GM12878 (cell line): ENCODE measurements at regions not wholly inside any gene's neighbourhood (a gene's known extent, or its start where the extent isn't known, plus 50 kb on each side); places are given as distances from the start of the nearest gene placed in this dataset.

Source experiments
- ATAC-seq: fragments of 200-7000 bp; cut with Tn5 transposase; 3 replicates; pipeline ENCODE4 v1.9.1; 2020; ENCODE audit warnings: mild to moderate bottlenecking, moderate library complexity
- BruUV-seq: library from RNA; stranded (reverse); fragments of 400-500 nt; replicated peaks from 2 replicates; lab custom pipeline; 2021; lab: Mats Ljungman, UMichigan
- CTCF ChIA-PET: fragments of 300-600 bp; sonication (Branson Sonifier 250); formaldehyde crosslinking; extraction: SDS; loops from one replicate; lab custom pipeline; 2021; ENCODE audit warnings: inconsistent platforms; lab: Yijun Ruan, JAX
- POLR2A ChIA-PET: fragments of 350-600 bp; formaldehyde crosslinking; extraction: SDS; loops from one replicate; lab custom pipeline; 2021; ENCODE audit warnings: inconsistent platforms; lab: Charles Lee
- RAD21 ChIA-PET: fragments of 300-600 bp; sonication (Branson Sonifier 250); formaldehyde crosslinking; loops from one replicate; lab custom pipeline; 2023; ENCODE audit warnings: antibody characterized with exemption; ENCODE audit not compliant: unreplicated experiment; lab: Charles Lee
- SMC1A ChIA-PET: fragments of 300-600 bp; sonication (Branson Sonifier 250); formaldehyde crosslinking; loops from one replicate; lab custom pipeline; 2023; ENCODE audit not compliant: unreplicated experiment, uncharacterized antibody; lab: Charles Lee
- DNase-seq: peaks from one replicate; pipeline ENCODE4 v3.0.0-alpha.2; 2011; ENCODE audit warnings: low read depth, low spot score
- FAIRE-seq: peaks from 3 replicates; lab custom pipeline; 2011; peaks lifted over from hg19 to GRCh38; lab: Jason Lieb, UNC
- H2AFZ ChIP-seq: 2 replicates; pipeline ENCODE4 v1.6.0; 2011; ENCODE audit warnings: low read depth, low read length, control low read depth; ENCODE audit not compliant: control insufficient read depth
- H3K27ac ChIP-seq: 2 replicates; pipeline ENCODE4 v1.5.1; 2011; ENCODE audit warnings: control low read depth; ENCODE audit not compliant: control insufficient read depth, insufficient read depth
- H3K27me3 ChIP-seq, 2 experiments: replicated peaks in 1 of 2; 2 replicates each; pipeline versions ENCODE4 v1.6.0 to v1.6.1; 2011; ENCODE audit warnings: low read length in 1 of 2; ENCODE audit not compliant: control insufficient read depth in 2 of 2, insufficient read depth in 2 of 2
- H3K36me3 ChIP-seq, 2 experiments: 2 replicates each; pipeline ENCODE4 v1.5.1; 2011; ENCODE audit warnings: low read length in 1 of 2; ENCODE audit not compliant: control insufficient read depth in 2 of 2, insufficient read depth in 2 of 2
- H3K4me1 ChIP-seq: 2 replicates; pipeline ENCODE4 v1.6.1; 2011; ENCODE audit warnings: mild to moderate bottlenecking, low read length, moderate library complexity, mixed read lengths; ENCODE audit not compliant: control insufficient read depth, insufficient read depth
- H3K4me2 ChIP-seq: 2 replicates; pipeline ENCODE4 v1.6.0; 2011; ENCODE audit warnings: control low read depth; ENCODE audit not compliant: control insufficient read depth, insufficient read depth
- H3K4me3 ChIP-seq: fragments of 200-600 bp; sonication (generic); 2 replicates; pipeline ENCODE4 v1.5.1; 2016
- H3K79me2 ChIP-seq: 2 replicates; pipeline ENCODE4 v1.6.0; 2011; ENCODE audit warnings: low read length; ENCODE audit not compliant: control insufficient read depth, insufficient read depth
- H3K9ac ChIP-seq: 2 replicates; pipeline ENCODE4 v1.8.0; 2011; ENCODE audit warnings: low read length, control low read depth, mixed read lengths; ENCODE audit not compliant: control insufficient read depth, insufficient read depth
- H3K9me3 ChIP-seq: replicated peaks from 3 replicates; pipeline ENCODE4 v1.5.1; 2011; ENCODE audit warnings: mild to moderate bottlenecking, low read length; ENCODE audit not compliant: control insufficient read depth, insufficient read depth
- H4K20me1 ChIP-seq: 2 replicates; pipeline ENCODE4 v1.6.0; 2011; ENCODE audit not compliant: control insufficient read depth, insufficient read depth
- EGR1 ChIP-seq, 2 experiments: IDR thresholded peaks; 1 replicate in 1 of 2; 2 replicates in 1 of 2; pipeline ENCODE4 v1.6.1; 2011 to 2012; ENCODE audit warnings: low read depth in 2 of 2, low read length in 2 of 2, borderline replicate concordance in 1 of 2, mild to moderate bottlenecking in 1 of 2, moderate library complexity in 1 of 2
- EZH2 ChIP-seq: IDR thresholded peaks from 2 replicates; pipeline ENCODE4 v1.6.1; 2012; ENCODE audit warnings: low read depth, mild to moderate bottlenecking, control low read depth, inconsistent platforms, low read length, borderline replicate concordance; ENCODE audit not compliant: control insufficient read depth
- RELA ChIP-seq: fragments of 450-650 bp; IDR thresholded peaks from 2 replicates; pipeline ENCODE4 v1.8.0; 2014; ENCODE audit warnings: borderline replicate concordance; ENCODE audit not compliant: partially characterized antibody
- ZNF207 ChIP-seq: fragments of 450-650 bp; IDR thresholded peaks from 2 replicates; pipeline ENCODE4 v1.6.1; 2014; ENCODE audit warnings: antibody characterized with exemption, mild to moderate bottlenecking, borderline replicate concordance
- WGBS: methylation state at CpG from one replicate; pipeline ENCODE4 v1.1.6; 2016; ENCODE audit warnings: low lambda C conversion rate; ENCODE audit not compliant: insufficient replicate concordance, insufficient coverage; ENCODE audit errors: missing lambda C conversion rate; 5-methylcytosine and 5-hydroxymethylcytosine counted together
- in situ Hi-C: fragments of 300-500 bp; cut with MboI; formaldehyde crosslinking; loops from 9 replicates; pipeline ENCODE4 v1.14.3; 2018; ENCODE audit warnings: mixed read lengths
- intact Hi-C: fragments of 100-400 bp; cut with micrococcal nuclease; formaldehyde crosslinking; loops from one replicate; pipeline ENCODE4 v1.14.2; 2022; ENCODE audit not compliant: unreplicated experiment
- TF ChIP-seq, protein P1 (sequence below): IDR thresholded peaks from 2 replicates; pipeline ENCODE4 v1.6.1; 2012; ENCODE audit warnings: improper control_type of control experiment, low read depth, low read length; ENCODE audit not compliant: insufficient replicate concordance

DNA sequence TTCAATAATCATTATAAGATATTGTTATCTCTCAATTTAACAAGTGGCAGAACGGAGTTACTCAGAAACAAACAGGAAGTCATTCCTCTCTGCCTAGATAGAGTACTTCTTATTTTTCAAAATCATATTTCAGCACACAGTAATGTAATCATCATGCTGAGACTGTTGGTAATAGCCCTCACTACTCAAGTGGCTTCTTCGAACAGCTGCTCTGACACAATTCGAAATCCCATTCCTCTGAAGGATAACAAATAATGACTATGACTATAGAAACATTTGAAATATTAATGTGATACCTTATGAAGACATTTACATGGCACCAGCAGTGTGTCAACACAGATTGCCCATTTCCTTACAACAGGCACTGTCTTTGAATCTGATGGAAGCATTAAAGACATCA lies 1249.8 kb downstream of the NSUN3 start:
- DNase-seq (no peak), ATAC-seq (no peak), FAIRE-seq (no peak)
- no peaks in the 10 kb centered on the region for H3K36me3 ChIP-seq
- ChIA-PET SMC1A (no interaction called here), RAD21 (no interaction called here), POLR2A (no interaction called here), CTCF (no interaction called here)
- WGBS: 6% methylated on average over 3 of the region's 3 CpGs
- H3K4me3 ChIP-seq: no peak overlapping the region
- H3K79me2 ChIP-seq: no peaks in the 10 kb centered on the region
- H3K9me3 ChIP-seq: no peaks in the 10 kb centered on the region
- H3K27ac ChIP-seq: no peak overlapping the region
- no peak overlapping the region for H3K4me2 ChIP-seq
- in situ Hi-C loops: no loop called here
- intact Hi-C loops: no loop called here
- no peaks in the 10 kb centered on the region for H3K4me1 ChIP-seq
- H4K20me1 ChIP-seq: no peaks in the 10 kb centered on the region
- no peak overlapping the region for H3K9ac ChIP-seq
- BruUV-seq: no TSS peak
- no peak for TF ChIP-seq RELA
- TF ChIP-seq, protein P1, sequence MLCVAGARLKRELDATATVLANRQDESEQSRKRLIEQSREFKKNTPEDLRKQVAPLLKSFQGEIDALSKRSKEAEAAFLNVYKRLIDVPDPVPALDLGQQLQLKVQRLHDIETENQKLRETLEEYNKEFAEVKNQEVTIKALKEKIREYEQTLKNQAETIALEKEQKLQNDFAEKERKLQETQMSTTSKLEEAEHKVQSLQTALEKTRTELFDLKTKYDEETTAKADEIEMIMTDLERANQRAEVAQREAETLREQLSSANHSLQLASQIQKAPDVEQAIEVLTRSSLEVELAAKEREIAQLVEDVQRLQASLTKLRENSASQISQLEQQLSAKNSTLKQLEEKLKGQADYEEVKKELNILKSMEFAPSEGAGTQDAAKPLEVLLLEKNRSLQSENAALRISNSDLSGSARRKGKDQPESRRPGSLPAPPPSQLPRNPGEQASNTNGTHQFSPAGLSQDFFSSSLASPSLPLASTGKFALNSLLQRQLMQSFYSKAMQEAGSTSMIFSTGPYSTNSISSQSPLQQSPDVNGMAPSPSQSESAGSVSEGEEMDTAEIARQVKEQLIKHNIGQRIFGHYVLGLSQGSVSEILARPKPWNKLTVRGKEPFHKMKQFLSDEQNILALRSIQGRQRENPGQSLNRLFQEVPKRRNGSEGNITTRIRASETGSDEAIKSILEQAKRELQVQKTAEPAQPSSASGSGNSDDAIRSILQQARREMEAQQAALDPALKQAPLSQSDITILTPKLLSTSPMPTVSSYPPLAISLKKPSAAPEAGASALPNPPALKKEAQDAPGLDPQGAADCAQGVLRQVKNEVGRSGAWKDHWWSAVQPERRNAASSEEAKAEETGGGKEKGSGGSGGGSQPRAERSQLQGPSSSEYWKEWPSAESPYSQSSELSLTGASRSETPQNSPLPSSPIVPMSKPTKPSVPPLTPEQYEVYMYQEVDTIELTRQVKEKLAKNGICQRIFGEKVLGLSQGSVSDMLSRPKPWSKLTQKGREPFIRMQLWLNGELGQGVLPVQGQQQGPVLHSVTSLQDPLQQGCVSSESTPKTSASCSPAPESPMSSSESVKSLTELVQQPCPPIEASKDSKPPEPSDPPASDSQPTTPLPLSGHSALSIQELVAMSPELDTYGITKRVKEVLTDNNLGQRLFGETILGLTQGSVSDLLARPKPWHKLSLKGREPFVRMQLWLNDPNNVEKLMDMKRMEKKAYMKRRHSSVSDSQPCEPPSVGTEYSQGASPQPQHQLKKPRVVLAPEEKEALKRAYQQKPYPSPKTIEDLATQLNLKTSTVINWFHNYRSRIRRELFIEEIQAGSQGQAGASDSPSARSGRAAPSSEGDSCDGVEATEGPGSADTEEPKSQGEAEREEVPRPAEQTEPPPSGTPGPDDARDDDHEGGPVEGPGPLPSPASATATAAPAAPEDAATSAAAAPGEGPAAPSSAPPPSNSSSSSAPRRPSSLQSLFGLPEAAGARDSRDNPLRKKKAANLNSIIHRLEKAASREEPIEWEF: no peak
- no peak for TF ChIP-seq EZH2
- TF ChIP-seq EGR1 (IDR thresholded peaks at IDR 0.05; ENCODE audit: borderline replicate concordance in 1 of 2, low read depth in 2 of 2, low read length in 2 of 2): no peak
- TF ChIP-seq ZNF207: no peak
- H2AFZ ChIP-seq: no peak overlapping the region
- no peaks in the 10 kb centered on the region for H3K27me3 ChIP-seq
